ENCODE measurements at regions not wholly inside any gene's neighbourhood (a gene's known extent, or its start where the extent isn't known, plus 50 kb on each side); places are given as distances from the start of the nearest gene placed in this dataset.

DNA sequence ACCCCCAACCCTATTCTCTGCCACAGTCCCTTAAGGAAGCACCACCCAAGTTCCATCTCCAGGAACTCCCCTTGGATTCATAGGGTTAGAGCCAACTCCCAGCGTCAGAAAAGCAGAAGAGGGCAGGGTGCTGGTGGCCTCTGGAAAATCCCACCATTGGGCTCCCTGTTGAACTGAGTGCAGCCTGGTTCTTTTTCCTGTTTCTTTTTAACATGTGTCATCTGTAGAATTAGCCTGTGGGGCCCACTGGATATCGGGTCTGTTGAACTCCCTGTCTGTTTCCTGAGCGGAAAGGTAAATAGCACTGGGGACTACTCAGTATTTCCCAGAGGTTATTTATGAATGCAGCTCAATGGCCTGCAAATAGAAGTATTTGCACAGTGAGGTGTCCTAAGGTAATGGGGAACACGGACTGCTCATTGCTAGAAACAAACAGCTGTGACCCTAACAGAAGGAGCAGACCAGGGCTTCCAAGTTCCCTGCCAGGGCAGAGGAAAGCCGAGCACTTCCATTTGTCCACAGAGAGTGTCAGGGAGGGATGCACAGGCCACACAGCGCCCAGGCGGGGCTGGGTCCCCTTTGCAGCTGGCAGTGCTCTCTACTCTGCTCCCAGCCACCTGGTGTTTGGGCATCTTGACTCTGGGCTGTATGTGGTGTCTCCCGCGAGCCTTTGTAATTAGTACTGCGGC, 102.6 kb downstream of the FHDC1 start:
- TF ChIP-seq, protein P1, sequence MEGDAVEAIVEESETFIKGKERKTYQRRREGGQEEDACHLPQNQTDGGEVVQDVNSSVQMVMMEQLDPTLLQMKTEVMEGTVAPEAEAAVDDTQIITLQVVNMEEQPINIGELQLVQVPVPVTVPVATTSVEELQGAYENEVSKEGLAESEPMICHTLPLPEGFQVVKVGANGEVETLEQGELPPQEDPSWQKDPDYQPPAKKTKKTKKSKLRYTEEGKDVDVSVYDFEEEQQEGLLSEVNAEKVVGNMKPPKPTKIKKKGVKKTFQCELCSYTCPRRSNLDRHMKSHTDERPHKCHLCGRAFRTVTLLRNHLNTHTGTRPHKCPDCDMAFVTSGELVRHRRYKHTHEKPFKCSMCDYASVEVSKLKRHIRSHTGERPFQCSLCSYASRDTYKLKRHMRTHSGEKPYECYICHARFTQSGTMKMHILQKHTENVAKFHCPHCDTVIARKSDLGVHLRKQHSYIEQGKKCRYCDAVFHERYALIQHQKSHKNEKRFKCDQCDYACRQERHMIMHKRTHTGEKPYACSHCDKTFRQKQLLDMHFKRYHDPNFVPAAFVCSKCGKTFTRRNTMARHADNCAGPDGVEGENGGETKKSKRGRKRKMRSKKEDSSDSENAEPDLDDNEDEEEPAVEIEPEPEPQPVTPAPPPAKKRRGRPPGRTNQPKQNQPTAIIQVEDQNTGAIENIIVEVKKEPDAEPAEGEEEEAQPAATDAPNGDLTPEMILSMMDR (IDR thresholded peaks at IDR 0.05): no peak
- TF ChIP-seq POLR2A (IDR thresholded peaks at IDR 0.05): no peak

All from adrenal gland (tissue), 5 donors.